A549 (cell line): ENCODE measurements at regions not wholly inside any gene's neighbourhood (a gene's known extent, or its start where the extent isn't known, plus 50 kb on each side); places are given as distances from the start of the nearest gene placed in this dataset.

ENCODE experiments used
- ATAC-seq, 2 experiments: fragments of 200-7000 bp in 1 of 2; fragments of >200 bp in 1 of 2; cut with Nextera tagmentation in 1 of 2; cut with Tn5 transposase in 1 of 2; 3 replicates each; pipeline versions ENCODE4 v1.8.0 to v1.9.1; 2018 to 2020; ENCODE audit warnings: mild to moderate bottlenecking in 1 of 2, moderate library complexity in 1 of 2
- CTCF ChIA-PET: fragments of 300-600 bp; sonication (Branson Sonifier 250); formaldehyde crosslinking; extraction: SDS; loops from one replicate; lab custom pipeline; 2021; ENCODE audit warnings: antibody characterized with exemption, inconsistent platforms; lab: Yijun Ruan, JAX
- POLR2A ChIA-PET: fragments of 350-600 bp; formaldehyde crosslinking; extraction: SDS; loops from one replicate; lab custom pipeline; 2021; ENCODE audit warnings: antibody characterized with exemption, inconsistent platforms; lab: Yijun Ruan, JAX
- DNase-seq, 2 experiments: peaks; one replicate each; pipeline versions ENCODE4 v3.0.0 to v3.0.0-alpha.2; 2011 to 2016; ENCODE audit warnings: low read depth in 1 of 2, low spot score in 1 of 2
- FAIRE-seq: peaks from 2 replicates; lab custom pipeline; 2011; peaks lifted over from hg19 to GRCh38; lab: Jason Lieb, UNC
- H3K27ac ChIP-seq, 2 experiments: fragments of >200 bp; sonication (Bioruptor Twin); formaldehyde crosslinking; 3 replicates each; pipeline ENCODE4 v1.5.1; 2016 to 2017
- H3K4me1 ChIP-seq: fragments of >200 bp; sonication (Bioruptor Twin); formaldehyde crosslinking; 3 replicates; pipeline ENCODE4 v1.6.1; 2016
- H3K4me2 ChIP-seq: fragments of >200 bp; sonication (Bioruptor Twin); formaldehyde crosslinking; 3 replicates; pipeline ENCODE4 v1.6.1; 2016
- H3K4me3 ChIP-seq: fragments of >200 bp; sonication (Bioruptor Twin); formaldehyde crosslinking; 3 replicates; pipeline ENCODE4 v1.5.1; 2016
- H3K9me3 ChIP-seq: fragments of >200 bp; sonication (Bioruptor Twin); formaldehyde crosslinking; 3 replicates; pipeline ENCODE4 v1.6.1; 2016
- CBX2 ChIP-seq: fragments of 200-600 bp; sonication (generic); IDR thresholded peaks from 2 replicates; pipeline ENCODE4 v1.6.1; 2016; ENCODE audit warnings: low read depth, mild to moderate bottlenecking, borderline replicate concordance
- CEBPB ChIP-seq, 2 experiments: fragments of >200 bp in 1 of 2; sonication (Bioruptor Twin) in 1 of 2; formaldehyde crosslinking in 1 of 2; IDR thresholded peaks; 2 replicates each; pipeline ENCODE4 v1.6.1; 2012 to 2016
- CHD2 ChIP-seq: fragments of 150-350 bp; IDR thresholded peaks from 2 replicates; pipeline ENCODE4 v1.6.1; 2014; ENCODE audit warnings: low read length; ENCODE audit not compliant: partially characterized antibody
- CHD4 ChIP-seq: fragments of 200-600 bp; sonication (generic); IDR thresholded peaks from 2 replicates; pipeline ENCODE4 v1.6.1; 2016; ENCODE audit warnings: antibody characterized with exemption, mild to moderate bottlenecking, borderline replicate concordance
- CTCF ChIP-seq: fragments of >200 bp; sonication (Bioruptor Twin); formaldehyde crosslinking; IDR thresholded peaks from 3 replicates; pipeline ENCODE4 v1.5.1; 2016
- FOSB ChIP-seq: fragments of 250-450 bp; sonication (Bioruptor Pico); IDR thresholded peaks from 2 replicates; pipeline ENCODE4 v1.5.0; 2020; ENCODE audit warnings: mild to moderate bottlenecking, moderate library complexity
- HDAC2 ChIP-seq: fragments of 200-600 bp; sonication (generic); IDR thresholded peaks from 2 replicates; pipeline ENCODE4 v1.6.1; 2016
- HES2 ChIP-seq: fragments of >200 bp; sonication (Bioruptor Twin); formaldehyde crosslinking; IDR thresholded peaks from 2 replicates; pipeline ENCODE4 v1.6.1; 2016
- HEYL ChIP-seq: fragments of 250-450 bp; sonication (Bioruptor Pico); IDR thresholded peaks from 2 replicates; pipeline ENCODE4 v1.8.0; 2021; ENCODE audit warnings: mild to moderate bottlenecking, moderate library complexity
- HMGXB4 ChIP-seq: fragments of 250-450 bp; sonication (Bioruptor Pico); IDR thresholded peaks from 2 replicates; pipeline ENCODE4 v1.5.0; 2021; ENCODE audit warnings: mild to moderate bottlenecking, moderate library complexity, borderline replicate concordance
- HOXB5 ChIP-seq: fragments of 250-450 bp; sonication (Bioruptor Pico); IDR thresholded peaks from 2 replicates; pipeline ENCODE4 v1.5.0; 2020; ENCODE audit warnings: mild to moderate bottlenecking, moderate library complexity
- MAFK ChIP-seq: fragments of 450-650 bp; IDR thresholded peaks from 2 replicates; pipeline ENCODE4 v1.6.1; 2014; ENCODE audit not compliant: partially characterized antibody
- NPAS2 ChIP-seq: fragments of 250-450 bp; sonication (Bioruptor Pico); IDR thresholded peaks from 2 replicates; pipeline ENCODE4 v1.8.0; 2022; ENCODE audit warnings: mild to moderate bottlenecking, moderate library complexity, borderline replicate concordance
- PBX3 ChIP-seq: IDR thresholded peaks from 2 replicates; pipeline ENCODE4 v1.6.1; 2012
- SMC3 ChIP-seq: fragments of >200 bp; sonication (Bioruptor Twin); formaldehyde crosslinking; IDR thresholded peaks from 3 replicates; pipeline ENCODE4 v1.6.1; 2018; ENCODE audit warnings: inconsistent platforms
- ZC3H11A ChIP-seq: fragments of 450-650 bp; IDR thresholded peaks from 2 replicates; pipeline ENCODE4 v1.6.1; 2014; ENCODE audit warnings: antibody characterized with exemption, mild to moderate bottlenecking
- ZFP36 ChIP-seq: fragments of 450-650 bp; IDR thresholded peaks from 2 replicates; pipeline ENCODE4 v1.6.1; 2014; ENCODE audit warnings: borderline replicate concordance; ENCODE audit not compliant: partially characterized antibody
- ZSCAN20 ChIP-seq: fragments of 250-450 bp; sonication (Bioruptor Pico); IDR thresholded peaks from 2 replicates; pipeline ENCODE4 v1.8.0; 2022; ENCODE audit warnings: mild to moderate bottlenecking, moderate library complexity
- WGBS: methylation state at CpG from one replicate; pipeline ENCODE4 v1.1.6; 2017; ENCODE audit errors: missing lambda C conversion rate; 5-methylcytosine and 5-hydroxymethylcytosine counted together

GRCh38 chr17:69914520-69914919, 160.5 kb upstream of the KCNJ16 start (continued):
- TF ChIP-seq NPAS2 (CRISPR knock-in tag): no peak

GRCh38 chr17:69916761-69917160, 158.3 kb upstream of the KCNJ16 start:
- no peak overlapping the region for H3K4me2 ChIP-seq
- no peaks in the 10 kb centered on the region for H3K4me1 ChIP-seq
- ChIA-PET CTCF (no interaction called here), POLR2A (no interaction called here)
- no peak for TF ChIP-seq PBX3
- TF ChIP-seq CTCF: no peak
- TF ChIP-seq HOXB5 (CRISPR knock-in tag): no peak
- TF ChIP-seq HDAC2: no peak
- no peak for TF ChIP-seq ZC3H11A
- TF ChIP-seq FOSB (CRISPR knock-in tag): no peak
- no peak for TF ChIP-seq CEBPB (IDR thresholded peaks at IDR 0.05)
- no peak for TF ChIP-seq NPAS2 (CRISPR knock-in tag)
- TF ChIP-seq HES2: no peak
- no peak for TF ChIP-seq CHD2
- no peak for TF ChIP-seq HMGXB4 (CRISPR knock-in tag)
- no peak for TF ChIP-seq CHD4
- TF ChIP-seq ZFP36: no peak
- TF ChIP-seq HEYL (CRISPR knock-in tag): no peak
- no peak for TF ChIP-seq ZSCAN20 (CRISPR knock-in tag)
- FAIRE-seq (peak; percentile 7), ATAC-seq (no peak), DNase-seq (no peak)
- H3K9me3 ChIP-seq: no peaks in the 10 kb centered on the region
- H3K4me3 ChIP-seq: no peak overlapping the region
- no peak overlapping the region for H3K27ac ChIP-seq
- 66% methylated on average over 2 of the region's 2 CpGs for WGBS

- ATAC-seq (no peak), FAIRE-seq (peak; percentile 18), DNase-seq (no peak)
- CTCF ChIA-PET: interaction anchor here (0.7 kb wide), 1 partner anchor 308 kb away, joined by 4 read pairs; no protein-coding TSS in a partner anchor
- POLR2A ChIA-PET: no interaction called here
- Histone ChIP-seq H3K4me1 (no peaks in the 10 kb centered on the region), H3K27ac (no peak overlapping the region), H3K4me3 (no peak overlapping the region)
- 55% methylated on average over 4 of the region's 4 CpGs for WGBS
- TF ChIP-seq MAFK (peak; percentile 73), CBX2 (no peak)
- TF ChIP-seq, all 56 proteins: peak for 1
- no peaks in the 10 kb centered on the region for H3K9me3 ChIP-seq
- H3K4me2 ChIP-seq: no peak overlapping the region
Measured at GRCh38 chr17:69918164-69918563, 156.9 kb upstream of the KCNJ16 start.

- WGBS: 61% methylated on average over 2 of the region's 2 CpGs
- no peak overlapping the region for H3K27ac ChIP-seq
- no peak overlapping the region for H3K4me2 ChIP-seq
- no peak for ATAC-seq
- TF ChIP-seq SMC3: no peak
- TF ChIP-seq, all 56 proteins: peak for 0
- H3K4me1 ChIP-seq: no peaks in the 10 kb centered on the region
- DNase-seq: no peak
- ChIA-PET POLR2A (no interaction called here), CTCF (interaction anchor here (0.7 to 0.8 kb wide), 2 partner anchors 59 to 313 kb away, joined by 3 read pairs; no protein-coding TSS in a partner anchor)
- no peak overlapping the region for H3K4me3 ChIP-seq
- no peaks in the 10 kb centered on the region for H3K9me3 ChIP-seq
- FAIRE-seq: peak; percentile 65
Measured at GRCh38 chr17:69919789-69920188, 155.2 kb upstream of the KCNJ16 start.
